Upper lobe of right lung (tissue), 1 donor: ENCODE measurements at regions not wholly inside any gene's neighbourhood (a gene's known extent, or its start where the extent isn't known, plus 50 kb on each side); places are given as distances from the start of the nearest gene placed in this dataset.

Experiments
- ATAC-seq: fragments of 200-7000 bp; cut with Tn5 transposase; one replicate; pipeline ENCODE4 v1.9.1; 2020; ENCODE audit warnings: mild to moderate bottlenecking, moderate library complexity
- DNase-seq: peaks from one replicate; pipeline ENCODE4 v3.0.0-alpha.2; 2020
- H3K27ac ChIP-seq: fragments of 200-600 bp; one replicate; pipeline ENCODE4 v1.8.0; 2022
- H3K27me3 ChIP-seq: fragments of 200-600 bp; one replicate; pipeline ENCODE4 v1.8.0; 2022; ENCODE audit warnings: mild to moderate bottlenecking
- H3K36me3 ChIP-seq: fragments of 200-600 bp; one replicate; pipeline ENCODE4 v1.8.0; 2022
- H3K4me1 ChIP-seq: fragments of 200-600 bp; one replicate; pipeline ENCODE4 v1.8.0; 2022
- H3K4me3 ChIP-seq: fragments of 200-600 bp; one replicate; pipeline ENCODE4 v1.8.0; 2022; ENCODE audit warnings: mild to moderate bottlenecking
- H3K9me3 ChIP-seq: fragments of 200-600 bp; one replicate; pipeline ENCODE4 v1.8.0; 2022
- CTCF ChIP-seq: fragments of 200-600 bp; IDR thresholded peaks from one replicate; pipeline ENCODE4 v1.8.0; 2022; ENCODE audit warnings: antibody characterized with exemption
- intact Hi-C: fragments of 100-400 bp; cut with DNase I; formaldehyde crosslinking; loops from one replicate; pipeline ENCODE4 v1.11.0; 2022
- donor health status: DM: no; HTN: yes; CAD: no; lungs with severe emphysema.

- intact Hi-C loops = no loop called here
- Histone ChIP-seq H3K27ac (no peak overlapping the region), H3K27me3 (no peaks in the 10 kb centered on the region), H3K9me3 (no peaks in the 10 kb centered on the region), H3K4me1 (no peaks in the 10 kb centered on the region), H3K36me3 (no peaks in the 10 kb centered on the region), H3K4me3 (no peak overlapping the region)
- TF ChIP-seq CTCF = no peak
- DNase-seq (no peak), ATAC-seq (no peak)
Observed at GRCh38 chr13:90806892-90807291, 540.6 kb upstream of the MIR17HG start.

- intact Hi-C loops = no loop called here
- TF ChIP-seq CTCF = no peak
- Histone ChIP-seq H3K27me3 (no peaks in the 10 kb centered on the region), H3K27ac (no peak overlapping the region), H3K9me3 (no peaks in the 10 kb centered on the region), H3K36me3 (no peaks in the 10 kb centered on the region), H3K4me3 (no peak overlapping the region), H3K4me1 (no peaks in the 10 kb centered on the region)
- ATAC-seq (no peak), DNase-seq (no peak)
Observed at GRCh38 chr13:90808838-90809237, 538.6 kb upstream of the MIR17HG start.

GRCh38 chr13:90824032-90824431, 523.5 kb upstream of the MIR17HG start:
- no peaks in the 10 kb centered on the region for H3K4me1 ChIP-seq
- no peaks in the 10 kb centered on the region for H3K9me3 ChIP-seq
- DNase-seq (no peak), ATAC-seq (no peak)
- intact Hi-C loops = no loop called here
- no peak for TF ChIP-seq CTCF
- H3K27me3 ChIP-seq = no peaks in the 10 kb centered on the region
- no peaks in the 10 kb centered on the region for H3K36me3 ChIP-seq
- H3K4me3 ChIP-seq = no peak overlapping the region
- no peak overlapping the region for H3K27ac ChIP-seq

- intact Hi-C loops = no loop called here
- ATAC-seq (no peak), DNase-seq (no peak)
- Histone ChIP-seq H3K27me3 (no peaks in the 10 kb centered on the region), H3K4me1 (no peaks in the 10 kb centered on the region), H3K9me3 (no peaks in the 10 kb centered on the region), H3K4me3 (no peak overlapping the region), H3K36me3 (no peaks in the 10 kb centered on the region), H3K27ac (no peak overlapping the region)
- no peak for TF ChIP-seq CTCF
Observed at GRCh38 chr13:90826688-90827087, 520.8 kb upstream of the MIR17HG start.

- no peaks in the 10 kb centered on the region for H3K27me3 ChIP-seq
- no peak overlapping the region for H3K27ac ChIP-seq
- no peaks in the 10 kb centered on the region for H3K4me1 ChIP-seq
- no peak for DNase-seq
- TF ChIP-seq CTCF = no peak
- no peak overlapping the region for H3K4me3 ChIP-seq
- no peaks in the 10 kb centered on the region for H3K9me3 ChIP-seq
- intact Hi-C loops = no loop called here
- ATAC-seq = no peak
- H3K36me3 ChIP-seq = no peaks in the 10 kb centered on the region
Observed at GRCh38 chr13:90830782-90831181, 516.7 kb upstream of the MIR17HG start.

GRCh38 chr13:90833951-90834350, 513.5 kb upstream of the MIR17HG start:
- intact Hi-C loops = no loop called here
- Histone ChIP-seq H3K27me3 (no peaks in the 10 kb centered on the region), H3K9me3 (no peaks in the 10 kb centered on the region), H3K4me3 (no peak overlapping the region), H3K36me3 (no peaks in the 10 kb centered on the region), H3K4me1 (no peaks in the 10 kb centered on the region), H3K27ac (no peak overlapping the region)
- no peak for DNase-seq
- no peak for TF ChIP-seq CTCF
- ATAC-seq = no peak
